Endothelial cell of umbilical vein (primary cell): ENCODE measurements at regions not wholly inside any gene's neighbourhood (a gene's known extent, or its start where the extent isn't known, plus 50 kb on each side); places are given as distances from the start of the nearest gene placed in this dataset.

Source experiments
- CTCF ChIP-seq, 2 donors: IDR thresholded peaks; 1 replicate in 1 of 2; 2 replicates in 1 of 2; pipeline ENCODE4 v1.5.1; 2011; ENCODE audit warnings: low read length in 2 of 2, mild to moderate bottlenecking in 2 of 2, moderate library complexity in 2 of 2, control low read depth in 1 of 2, inconsistent platforms in 1 of 2, low read depth in 1 of 2; ENCODE audit not compliant: insufficient read depth in 1 of 2; ENCODE audit errors: extremely low read depth in 1 of 2
- FOS ChIP-seq: IDR thresholded peaks from 2 replicates; pipeline ENCODE4 v1.6.1; 2011; ENCODE audit warnings: mild to moderate bottlenecking, low read length, moderate library complexity, borderline replicate concordance; ENCODE audit not compliant: insufficient read depth
- POLR2A ChIP-seq: IDR thresholded peaks from 2 replicates; pipeline ENCODE4 v1.6.1; 2012; ENCODE audit warnings: low read depth, mild to moderate bottlenecking, control low read depth, low read length
- POLR2AphosphoS5 ChIP-seq: IDR thresholded peaks from 2 replicates; pipeline ENCODE4 v1.6.1; 2012; ENCODE audit warnings: low read depth, mild to moderate bottlenecking, control low read depth, low read length, moderate library complexity; ENCODE audit not compliant: insufficient read depth

DNA sequence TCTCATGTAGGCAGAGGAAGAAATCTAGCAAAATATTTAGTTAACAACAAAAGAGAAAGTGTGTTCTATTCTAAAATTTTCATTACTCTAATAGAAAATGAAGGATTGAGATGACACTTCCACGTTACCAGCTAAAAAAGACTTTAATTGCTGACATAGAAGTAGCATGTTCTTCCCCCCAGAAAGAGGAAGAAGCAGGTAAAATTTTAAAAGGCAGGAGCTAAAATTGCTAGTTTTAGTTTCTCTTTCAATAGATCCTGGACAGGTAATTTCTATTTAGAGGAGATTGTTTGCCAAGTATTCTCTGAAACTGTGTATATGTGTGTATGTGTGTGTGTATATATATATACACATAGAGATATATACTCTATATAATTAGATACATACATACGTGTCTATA is 248.1 kb upstream of the FMN2 start:
- TF ChIP-seq FOS (no peak), CTCF (IDR thresholded peaks at IDR 0.05; ENCODE audit: extremely low read depth in 1 of 2, insufficient read depth in 1 of 2, low read depth in 1 of 2, low read length in 2 of 2) (no peak), POLR2AphosphoS5 (no peak), POLR2A (no peak)
